GM23338 (cell line): ENCODE measurements at regions not wholly inside any gene's neighbourhood (a gene's known extent, or its start where the extent isn't known, plus 50 kb on each side); places are given as distances from the start of the nearest gene placed in this dataset.

Source experiments
- ATAC-seq: fragments of 200-7000 bp; cut with Tn5 transposase; 3 replicates; pipeline ENCODE4 v1.9.1; 2020
- DNase-seq: peaks from one replicate; pipeline ENCODE4 v3.0.0-alpha.2; 2015; ENCODE audit warnings: low spot score
- H2AFZ ChIP-seq: fragments of 200-600 bp; sonication (generic); 2 replicates; pipeline ENCODE4 v1.8.0; 2016; ENCODE audit warnings: antibody characterized with exemption, mild to moderate bottlenecking, moderate library complexity
- H3F3A ChIP-seq: fragments of 200-600 bp; sonication (generic); replicated peaks from 2 replicates; pipeline ENCODE4 v1.8.0; 2017; ENCODE audit warnings: antibody characterized with exemption, mixed run types, low read depth
- H3K27ac ChIP-seq: fragments of 200-600 bp; sonication (generic); 2 replicates; pipeline ENCODE4 v1.6.1; 2016; ENCODE audit warnings: low read depth
- H3K27me3 ChIP-seq: fragments of 200-600 bp; sonication (generic); 2 replicates; pipeline ENCODE4 v1.8.0; 2016; ENCODE audit warnings: mild to moderate bottlenecking, mixed run types, moderate library complexity; ENCODE audit not compliant: insufficient read depth
- H3K36me3 ChIP-seq: fragments of 200-600 bp; sonication (generic); 2 replicates; pipeline ENCODE4 v1.8.0; 2016; ENCODE audit warnings: mild to moderate bottlenecking; ENCODE audit not compliant: insufficient read depth
- H3K4me1 ChIP-seq: fragments of 200-600 bp; sonication (generic); 2 replicates; pipeline ENCODE4 v1.8.0; 2016; ENCODE audit warnings: mild to moderate bottlenecking, moderate library complexity; ENCODE audit not compliant: insufficient read depth
- H3K4me2 ChIP-seq: fragments of 200-600 bp; sonication (generic); 2 replicates; pipeline ENCODE4 v1.7.1; 2017; ENCODE audit warnings: mixed run types
- H3K4me3 ChIP-seq: fragments of 200-600 bp; sonication (generic); 2 replicates; pipeline ENCODE4 v1.6.1; 2016; ENCODE audit warnings: mixed run types
- H3K79me2 ChIP-seq: fragments of 200-600 bp; sonication (generic); replicated peaks from 2 replicates; pipeline ENCODE4 v1.8.0; 2017; ENCODE audit warnings: mild to moderate bottlenecking; ENCODE audit not compliant: insufficient read depth
- H3K9me2 ChIP-seq: fragments of 200-600 bp; sonication (generic); 2 replicates; pipeline ENCODE4 v1.8.0; 2017; ENCODE audit not compliant: insufficient read depth
- H4K20me1 ChIP-seq: fragments of 200-600 bp; sonication (generic); replicated peaks from 2 replicates; pipeline ENCODE4 v1.8.0; 2017; ENCODE audit warnings: mild to moderate bottlenecking; ENCODE audit not compliant: insufficient read depth
- H3K27ac Mint-ChIP-seq: 2 replicates; pipeline ENCODE4 v1.8.0; 2020; ENCODE audit warnings: inconsistent platforms, mild to moderate bottlenecking, moderate library complexity, mixed read lengths
- H3K27me3 Mint-ChIP-seq: 3 replicates; pipeline ENCODE4 v1.8.0; 2022; ENCODE audit warnings: low read depth, mild to moderate bottlenecking, moderate library complexity, mixed read lengths, inconsistent platforms; ENCODE audit not compliant: insufficient read depth, poor library complexity
- H3K36me3 Mint-ChIP-seq: 3 replicates; pipeline ENCODE4 v1.8.0; 2021; ENCODE audit warnings: low read depth, mild to moderate bottlenecking, inconsistent platforms, moderate library complexity, mixed read lengths
- H3K4me1 Mint-ChIP-seq: 3 replicates; pipeline ENCODE4 v1.8.0; 2020; ENCODE audit warnings: mild to moderate bottlenecking, inconsistent platforms, mixed read lengths
- H3K4me3 Mint-ChIP-seq: 3 replicates; pipeline ENCODE4 v1.8.0; 2021; ENCODE audit warnings: moderate library complexity, mild to moderate bottlenecking, inconsistent platforms, mixed read lengths
- H3K9me3 Mint-ChIP-seq: 3 replicates; pipeline ENCODE4 v1.8.0; 2020; ENCODE audit warnings: moderate library complexity, mild to moderate bottlenecking, inconsistent platforms, mixed read lengths
- CREB1 ChIP-seq: fragments of 250-450 bp; sonication (Bioruptor Pico); IDR thresholded peaks from 2 replicates; pipeline ENCODE4 v1.5.0; 2020; ENCODE audit warnings: low read depth, mild to moderate bottlenecking, moderate library complexity
- CTCF ChIP-seq, 2 experiments: fragments of 200-600 bp in 1 of 2; sonication (generic) in 1 of 2; conservative IDR thresholded peaks; 2 replicates each; pipeline versions ENCODE4 v1.5.1 to v1.6.1; 2016 to 2017; ENCODE audit warnings: antibody characterized with exemption in 2 of 2, low read depth in 2 of 2, mild to moderate bottlenecking in 2 of 2, moderate library complexity in 1 of 2
- ETS1 ChIP-seq: IDR thresholded peaks from 2 replicates; pipeline ENCODE4 v1.6.1; 2016; ENCODE audit warnings: antibody characterized with exemption
- EZH2 ChIP-seq: fragments of 200-600 bp; sonication (generic); IDR thresholded peaks from one replicate; pipeline ENCODE4 v1.8.0; 2017; ENCODE audit warnings: antibody characterized with exemption, mild to moderate bottlenecking, low read depth; ENCODE audit not compliant: unreplicated experiment
- EZH2phosphoT487 ChIP-seq: fragments of 200-600 bp; sonication (generic); IDR thresholded peaks from one replicate; pipeline ENCODE4 v1.8.1; 2018; ENCODE audit warnings: antibody characterized with exemption; ENCODE audit not compliant: unreplicated experiment
- JUNB ChIP-seq: IDR thresholded peaks from one replicate; pipeline ENCODE4 v1.6.1; 2016; ENCODE audit warnings: antibody characterized with exemption; ENCODE audit not compliant: unreplicated experiment
- NANOG ChIP-seq: IDR thresholded peaks from 2 replicates; pipeline ENCODE4 v1.6.1; 2016; ENCODE audit warnings: antibody characterized with exemption, borderline replicate concordance
- POLR2AphosphoS5 ChIP-seq: IDR thresholded peaks from 2 replicates; pipeline ENCODE4 v1.6.1; 2016; ENCODE audit warnings: antibody characterized with exemption, low read depth
- REST ChIP-seq: IDR thresholded peaks from one replicate; pipeline ENCODE4 v1.6.1; 2018; ENCODE audit warnings: antibody characterized with exemption; ENCODE audit not compliant: unreplicated experiment
- STAT1 ChIP-seq: IDR thresholded peaks from one replicate; pipeline ENCODE4 v1.6.1; 2016; ENCODE audit warnings: antibody characterized with exemption; ENCODE audit not compliant: unreplicated experiment
- ZNF114 ChIP-seq: fragments of 250-450 bp; sonication (Bioruptor Pico); IDR thresholded peaks from 2 replicates; pipeline ENCODE4 v1.5.0; 2020; ENCODE audit warnings: mild to moderate bottlenecking, moderate library complexity
- ZNF331 ChIP-seq: fragments of 250-450 bp; sonication (Bioruptor Pico); IDR thresholded peaks from 2 replicates; pipeline ENCODE4 v1.5.0; 2020; ENCODE audit warnings: low read depth, mild to moderate bottlenecking, moderate library complexity
- ZNF462 ChIP-seq: fragments of 250-450 bp; sonication (Bioruptor Pico); IDR thresholded peaks from 2 replicates; pipeline ENCODE4 v1.5.0; 2020; ENCODE audit warnings: mild to moderate bottlenecking, moderate library complexity

GRCh38 chr18:7485616-7486015 is 81.5 kb upstream of the PTPRM start:
- 0 out of 2 replicates have a peak, but pooled peaks cover 2% of the 10 kb centered on the region for H3K9me2 ChIP-seq
- no peaks in the 10 kb centered on the region for H3K36me3 ChIP-seq
- no peaks in the 10 kb centered on the region for H3K27me3 Mint-ChIP-seq
- no peak overlapping the region for H3K4me3 ChIP-seq
- no peaks in the 10 kb centered on the region for H3K36me3 Mint-ChIP-seq
- H3K27ac Mint-ChIP-seq, result no peak overlapping the region
- H3K27me3 ChIP-seq, result no peaks in the 10 kb centered on the region
- DNase-seq (no peak), ATAC-seq (no peak)
- H4K20me1 ChIP-seq, result no peaks in the 10 kb centered on the region
- no peak overlapping the region for H3K4me2 ChIP-seq
- H2AFZ ChIP-seq, result no peak overlapping the region
- no peaks in the 10 kb centered on the region for H3K4me1 ChIP-seq
- H3K9me3 Mint-ChIP-seq, result no peaks in the 10 kb centered on the region
- TF ChIP-seq EZH2, result no peak
- no peak for TF ChIP-seq ZNF114
- TF ChIP-seq STAT1, result no peak
- no peak for TF ChIP-seq ZNF462 (CRISPR knock-in tag)
- no peak for TF ChIP-seq JUNB
- TF ChIP-seq ZNF331, result no peak
- no peak for TF ChIP-seq EZH2phosphoT487
- no peak for TF ChIP-seq CREB1 (CRISPR knock-in tag)
- TF ChIP-seq NANOG, result no peak
- no peak for TF ChIP-seq POLR2AphosphoS5
- TF ChIP-seq CTCF (conservative IDR thresholded peaks at IDR 0.05; ENCODE audit: low read depth in 2 of 2), result no peak
- no peak for TF ChIP-seq REST
- TF ChIP-seq ETS1, result no peak
- H3K4me1 Mint-ChIP-seq, result no peaks in the 10 kb centered on the region; the same call in 2 of the 3 replicates
- H3K79me2 ChIP-seq, result no peaks in the 10 kb centered on the region
- no peaks in the 10 kb centered on the region for H3F3A ChIP-seq
- H3K27ac ChIP-seq, result no peak overlapping the region
- H3K4me3 Mint-ChIP-seq, result no peak overlapping the region
